H1 (cell line): ENCODE measurements at regions not wholly inside any gene's neighbourhood (a gene's known extent, or its start where the extent isn't known, plus 50 kb on each side); places are given as distances from the start of the nearest gene placed in this dataset.
A peak's percentile ranks its signal among the peaks of the same experiment; 100 is the strongest.

Experiments used
- CTCF ChIA-PET: fragments of 300-600 bp; sonication (Branson Sonifier 250); formaldehyde crosslinking; loops from one replicate; lab custom pipeline; 2021; ENCODE audit not compliant: partially characterized antibody; lab: Charles Lee
- POLR2A ChIA-PET: fragments of 300-600 bp; sonication (Branson Sonifier 250); formaldehyde crosslinking; loops from one replicate; lab custom pipeline; 2021; ENCODE audit warnings: inconsistent platforms; ENCODE audit not compliant: partially characterized antibody; lab: Charles Lee
- DNase-seq, 2 experiments: peaks; one replicate each; pipeline versions ENCODE4 v3.0.0 to v3.0.0-alpha.2; 2010 to 2022; ENCODE audit warnings: low spot score in 2 of 2, low read depth in 1 of 2, mixed read lengths in 1 of 2
- FAIRE-seq: peaks from 2 replicates; lab custom pipeline; 2011; peaks lifted over from hg19 to GRCh38; lab: Jason Lieb, UNC
- H2AFZ ChIP-seq: 2 replicates; pipeline ENCODE4 v1.8.1; 2012; ENCODE audit warnings: low read length, inconsistent platforms
- H2AK5ac ChIP-seq: 2 replicates; pipeline ENCODE4 v1.6.1; 2013; ENCODE audit warnings: low read depth, low read length
- H2BK120ac ChIP-seq: replicated peaks from 2 replicates; pipeline ENCODE3; 2013; ENCODE audit warnings: low read depth, low read length, inconsistent platforms
- H2BK12ac ChIP-seq: 2 replicates; pipeline ENCODE4 v1.6.1; 2013; ENCODE audit warnings: low read depth, low read length
- H2BK15ac ChIP-seq: 2 replicates; pipeline ENCODE4 v1.6.1; 2013; ENCODE audit warnings: low read length
- H2BK20ac ChIP-seq: 2 replicates; pipeline ENCODE4 v1.6.1; 2013; ENCODE audit warnings: low read length
- H2BK5ac ChIP-seq: 2 replicates; pipeline ENCODE4 v1.6.1; 2013; ENCODE audit warnings: low read depth, low read length
- H3K14ac ChIP-seq: 2 replicates; pipeline ENCODE4 v1.6.1; 2013; ENCODE audit warnings: inconsistent platforms; ENCODE audit not compliant: insufficient read length
- H3K18ac ChIP-seq: 2 replicates; pipeline ENCODE4 v1.6.1; 2013; ENCODE audit warnings: low read length; ENCODE audit errors: extremely low read depth
- H3K23ac ChIP-seq: 2 replicates; pipeline ENCODE4 v1.6.1; 2013; ENCODE audit warnings: inconsistent platforms; ENCODE audit not compliant: insufficient read length
- H3K23me2 ChIP-seq: 2 replicates; pipeline ENCODE4 v1.6.1; 2013; ENCODE audit warnings: low read depth, low read length
- H3K27ac ChIP-seq: 2 replicates; pipeline ENCODE4 v1.6.1; 2011; ENCODE audit warnings: low read depth, low read length, inconsistent platforms
- H3K27me3 ChIP-seq, 4 experiments: replicated peaks in 1 of 4; 1 replicate in 1 of 4; 2 replicates in 3 of 4; pipeline versions ENCODE4 v1.6.1 to v1.8.1; 2011 to 2013; ENCODE audit warnings: low read length in 3 of 4, mild to moderate bottlenecking in 3 of 4, inconsistent platforms in 2 of 4, mixed read lengths in 2 of 4, moderate library complexity in 1 of 4; ENCODE audit not compliant: control insufficient read depth in 3 of 4, insufficient read depth in 3 of 4; ENCODE audit errors: extremely low read depth in 1 of 4
- H3K36me3 ChIP-seq, 4 experiments: 2 replicates each; pipeline versions ENCODE4 v1.6.1 to v1.8.1; 2011 to 2013; ENCODE audit warnings: mild to moderate bottlenecking in 4 of 4, low read length in 3 of 4, moderate library complexity in 2 of 4, control low read depth in 1 of 4, inconsistent platforms in 1 of 4; ENCODE audit not compliant: insufficient read depth in 4 of 4, control insufficient read depth in 2 of 4
- H3K4ac ChIP-seq: replicated peaks from 2 replicates; pipeline ENCODE3; 2013; ENCODE audit warnings: low read length, low read depth, mixed read lengths, inconsistent platforms; ENCODE audit not compliant: insufficient read length
- H3K4me1 ChIP-seq, 4 experiments: replicated peaks in 1 of 4; 1 replicate in 1 of 4; 2 replicates in 3 of 4; pipeline versions ENCODE4 v1.6.1 to v1.8.1; 2011 to 2013; ENCODE audit warnings: low read length in 3 of 4, inconsistent platforms in 2 of 4, mixed read lengths in 1 of 4; ENCODE audit not compliant: insufficient read depth in 4 of 4, control insufficient read depth in 3 of 4
- H3K4me2 ChIP-seq, 2 experiments: 2 replicates each; pipeline versions ENCODE4 v1.6.1 to v1.8.1; 2011 to 2013; ENCODE audit warnings: low read depth in 2 of 2, low read length in 2 of 2, control low read depth in 1 of 2, inconsistent platforms in 1 of 2, mild to moderate bottlenecking in 1 of 2; ENCODE audit not compliant: insufficient read depth in 1 of 2
- H3K4me3 ChIP-seq, 4 experiments: fragments of 200-600, 300-600 bp in 1 of 4; sonication (generic), shearing (Covaris generic), sonication (Bioruptor Twin) in 1 of 4; 2 replicates each; pipeline versions ENCODE4 v1.5.1 to v1.8.1; 2011 to 2016; ENCODE audit warnings: low read length in 4 of 4, low read depth in 3 of 4, control low read depth in 2 of 4, inconsistent platforms in 2 of 4, mild to moderate bottlenecking in 2 of 4, mixed read lengths in 1 of 4, moderate library complexity in 1 of 4; ENCODE audit not compliant: insufficient read depth in 2 of 4; ENCODE audit errors: extremely low read depth in 1 of 4
- H3K56ac ChIP-seq: replicated peaks from 2 replicates; pipeline ENCODE3; 2013; ENCODE audit warnings: low read depth, mild to moderate bottlenecking, mixed read lengths, low read length, inconsistent platforms; ENCODE audit not compliant: insufficient read length
- H3K79me1 ChIP-seq: 2 replicates; pipeline ENCODE4 v1.6.1; 2013; ENCODE audit warnings: low read depth, low read length, control low read depth
- H3K79me2 ChIP-seq, 2 experiments: 2 replicates each; pipeline versions ENCODE4 v1.6.1 to v1.8.1; 2012 to 2013; ENCODE audit warnings: low read length in 2 of 2, mild to moderate bottlenecking in 2 of 2, inconsistent platforms in 1 of 2; ENCODE audit not compliant: insufficient read depth in 2 of 2, control insufficient read depth in 1 of 2
- H3K9ac ChIP-seq, 4 experiments: replicated peaks in 1 of 4; 1 replicate in 1 of 4; 2 replicates in 3 of 4; pipeline versions ENCODE4 v1.6.1 to v1.8.1; 2011 to 2013; ENCODE audit warnings: low read depth in 3 of 4, low read length in 3 of 4, control low read depth in 2 of 4, mild to moderate bottlenecking in 2 of 4, moderate library complexity in 2 of 4, inconsistent platforms in 1 of 4; ENCODE audit errors: extremely low read depth in 1 of 4
- H3K9me3 ChIP-seq, 2 experiments: 2 replicates each; pipeline versions ENCODE4 v1.6.1 to v1.8.1; 2012 to 2013; ENCODE audit warnings: mild to moderate bottlenecking in 2 of 2, moderate library complexity in 2 of 2, control low read depth in 1 of 2, inconsistent platforms in 1 of 2, low read depth in 1 of 2, low read length in 1 of 2, mixed read lengths in 1 of 2; ENCODE audit not compliant: insufficient read depth in 2 of 2
- H4K20me1 ChIP-seq, 2 experiments: replicated peaks in 1 of 2; 2 replicates each; pipeline versions ENCODE3 to v1.8.1; 2011 to 2013; ENCODE audit warnings: inconsistent platforms in 2 of 2, low read length in 2 of 2, mild to moderate bottlenecking in 1 of 2; ENCODE audit not compliant: insufficient read depth in 2 of 2, control insufficient read depth in 1 of 2
- H4K5ac ChIP-seq: 2 replicates; pipeline ENCODE4 v1.6.1; 2013; ENCODE audit warnings: low read length, low read depth, mixed read lengths, inconsistent platforms; ENCODE audit not compliant: insufficient read length
- H4K8ac ChIP-seq: 2 replicates; pipeline ENCODE4 v1.8.0; 2013; ENCODE audit warnings: mild to moderate bottlenecking, moderate library complexity, low read length, inconsistent platforms; ENCODE audit not compliant: insufficient read depth; ENCODE audit errors: extremely low read depth
- H4K91ac ChIP-seq: replicated peaks from 2 replicates; pipeline ENCODE3; 2013; ENCODE audit warnings: low read length, mixed read lengths, inconsistent platforms; ENCODE audit not compliant: insufficient read length
- CEBPB ChIP-seq: IDR thresholded peaks from 2 replicates; pipeline ENCODE4 v1.6.1; 2012; ENCODE audit warnings: low read depth, low read length
- JUND ChIP-seq: IDR thresholded peaks from 2 replicates; pipeline ENCODE4 v1.6.1; 2011; ENCODE audit warnings: mild to moderate bottlenecking, improper control_type of control experiment, low read length
- SIN3A ChIP-seq, 2 experiments: IDR thresholded peaks in 1 of 2; conservative IDR thresholded peaks in 1 of 2; 2 replicates each; pipeline ENCODE4 v1.6.1; 2011 to 2012; ENCODE audit warnings: low read length in 2 of 2, improper control_type of control experiment in 1 of 2, low read depth in 1 of 2, mild to moderate bottlenecking in 1 of 2
- SP1 ChIP-seq: IDR thresholded peaks from 2 replicates; pipeline ENCODE4 v1.6.1; 2011; ENCODE audit warnings: low read depth, low read length
- YY1 ChIP-seq: IDR thresholded peaks from 2 replicates; pipeline ENCODE4 v1.6.1; 2011; ENCODE audit warnings: low read depth, mild to moderate bottlenecking, low read length
- WGBS, 2 experiments: shearing (Covaris generic) in 1 of 2; methylation state at CpG; one replicate each; pipeline versions ENCODE4 v1.1.6 to v1.1.7; 2013 to 2015; ENCODE audit warnings: low lambda C conversion rate in 2 of 2, mixed read lengths in 2 of 2, inconsistent platforms in 1 of 2, low coverage in 1 of 2, missing lambda C conversion rate in 1 of 2; ENCODE audit not compliant: insufficient replicate concordance in 2 of 2, insufficient coverage in 1 of 2, insufficient read length in 1 of 2; ENCODE audit errors: extremely low coverage in 1 of 2, missing lambda C conversion rate in 1 of 2; 5-methylcytosine and 5-hydroxymethylcytosine counted together

- Histone ChIP-seq H3K79me2 (no peaks in the 10 kb centered on the region), H3K36me3 (no peaks in the 10 kb centered on the region; a peak in 2 of 8 replicates), H3K14ac (peak overlapping the region; percentile 45), H3K4me1 (no peaks in the 10 kb centered on the region; a peak in 1 of 7 replicates), H3K27me3 (peaks cover 0 to 2% (median 0%) of the 10 kb centered on the region in 4 experiments; a peak in 1 of 7 replicates), H3K4me2 (no peak overlapping the region), H4K8ac (no peak overlapping the region), H3K4ac (peak overlapping the region; percentile 47), H2BK120ac (no peak overlapping the region), H2BK20ac (no peak overlapping the region), H3K9ac (no peak overlapping the region), H2BK12ac (peak overlapping the region; percentile 77; the same call in 1 of the 2 replicates), H2AFZ (no peak overlapping the region), H2AK5ac (no peak overlapping the region), H3K4me3 (no peak overlapping the region), H3K79me1 (no peaks in the 10 kb centered on the region), H3K18ac (no peak overlapping the region), H4K5ac (no peak overlapping the region), H3K23ac (no peak overlapping the region), H4K20me1 (no peaks in the 10 kb centered on the region), H3K9me3 (no peaks in the 10 kb centered on the region), H2BK5ac (no peak overlapping the region), H4K91ac (peak overlapping the region; percentile 80), H2BK15ac (0 out of 2 replicates have a peak overlapping the region, but pooled peaks have one; percentile 25), H3K27ac (no peak overlapping the region), H3K23me2 (no peaks in the 10 kb centered on the region), H3K56ac (no peak overlapping the region)
- POLR2A ChIA-PET: no interaction called here
- FAIRE-seq (no peak), DNase-seq (no peak)
- CTCF ChIA-PET: interaction anchor here (0.9 to 1.2 kb wide), 3 partner anchors 10 to 31 kb away, joined by 3 to 4 read pairs (median 3); no protein-coding TSS in a partner anchor
- WGBS, 2 experiments: 93% methylated on average over 1 of the region's 1 CpG; no CpG with 5 or more reads in 1 of the 2 experiments
- no peak for TF ChIP-seq SIN3A (conservative IDR thresholded peaks at IDR 0.05 in 1 of 2, IDR thresholded peaks at IDR 0.05 in 1 of 2; ENCODE audit: low read depth in 1 of 2, low read length in 2 of 2)
- no peak for TF ChIP-seq SP1
- no peak for TF ChIP-seq CEBPB
- no peak for TF ChIP-seq JUND
- TF ChIP-seq YY1: no peak
Observed at GRCh38 chr9:2367970-2368369, 253.6 kb upstream of the VLDLR start.
